HPDE6-E6E7 (cell line): ENCODE measurements at regions not wholly inside any gene's neighbourhood (a gene's known extent, or its start where the extent isn't known, plus 50 kb on each side); places are given as distances from the start of the nearest gene placed in this dataset.
"Not testable (repeated sequence)": the region's sequence is repeated elsewhere in the genome, so short reads cannot be mapped to it uniquely, and the experiment has no call there.

Experiments used
- DNase-seq: peaks from one replicate; pipeline ENCODE4 v3.0.0; 2011; ENCODE audit warnings: missing footprints; ENCODE audit errors: extremely low spot score

DNA sequence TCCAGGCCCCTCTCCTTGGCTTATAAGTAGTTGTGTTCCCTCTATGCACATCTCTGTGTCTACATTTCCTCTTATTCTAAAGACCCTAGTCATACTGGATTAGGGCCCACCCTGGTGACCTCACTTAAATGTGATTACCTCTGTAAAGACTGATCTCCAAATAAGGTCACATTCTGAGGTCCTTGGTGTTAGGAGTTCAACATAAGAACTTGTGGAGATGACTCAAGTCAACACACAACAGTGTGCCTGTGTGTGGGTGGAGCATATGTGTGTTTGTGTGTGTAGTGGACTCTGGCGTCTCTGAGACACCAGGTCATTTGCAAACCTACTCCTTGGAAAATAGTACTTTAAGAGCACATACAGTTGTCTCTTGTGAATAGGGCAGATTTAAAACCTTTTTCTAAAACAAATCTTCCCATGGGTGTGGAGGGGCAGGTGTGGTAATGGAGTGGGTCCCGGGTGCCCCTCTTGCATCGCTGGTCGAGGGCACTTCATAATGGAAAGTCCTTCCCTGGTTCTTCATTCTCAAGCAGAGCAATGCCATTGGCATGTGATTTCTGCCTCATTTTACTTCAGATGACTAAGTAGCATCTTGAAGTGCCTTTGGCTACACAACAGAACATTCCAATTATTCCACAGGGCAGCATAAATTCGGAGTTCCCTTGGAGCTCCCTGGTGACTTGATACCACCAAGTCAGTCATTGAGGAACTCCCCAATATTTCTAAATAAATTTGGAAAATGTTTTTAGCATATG lies 84.4 kb downstream of the C9orf152 start:
- DNase-seq, result no peak

DNA sequence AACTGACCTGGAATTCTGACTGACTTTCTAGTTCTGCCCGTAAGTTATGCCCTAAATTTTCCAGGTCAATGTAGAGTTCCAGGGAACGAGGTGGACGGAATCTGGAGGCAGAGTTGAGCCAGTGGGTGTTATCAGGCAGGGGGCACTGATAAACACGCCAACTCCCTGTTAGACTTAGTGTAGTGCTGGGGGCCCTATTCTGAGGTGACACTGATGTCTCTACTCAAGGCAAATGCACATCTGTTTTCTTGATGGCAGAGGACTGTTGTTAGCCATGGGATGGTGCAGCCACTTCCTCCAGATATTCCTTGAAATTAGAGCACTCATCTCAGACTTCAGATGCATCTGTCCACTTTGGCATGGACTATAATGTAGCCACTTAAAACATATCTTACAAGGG lies 83.5 kb downstream of the C9orf152 start:
- no peak for DNase-seq

GRCh38 chr9:110125207-110125751 lies 82.7 kb downstream of the C9orf152 start:
- no peak for DNase-seq

DNA sequence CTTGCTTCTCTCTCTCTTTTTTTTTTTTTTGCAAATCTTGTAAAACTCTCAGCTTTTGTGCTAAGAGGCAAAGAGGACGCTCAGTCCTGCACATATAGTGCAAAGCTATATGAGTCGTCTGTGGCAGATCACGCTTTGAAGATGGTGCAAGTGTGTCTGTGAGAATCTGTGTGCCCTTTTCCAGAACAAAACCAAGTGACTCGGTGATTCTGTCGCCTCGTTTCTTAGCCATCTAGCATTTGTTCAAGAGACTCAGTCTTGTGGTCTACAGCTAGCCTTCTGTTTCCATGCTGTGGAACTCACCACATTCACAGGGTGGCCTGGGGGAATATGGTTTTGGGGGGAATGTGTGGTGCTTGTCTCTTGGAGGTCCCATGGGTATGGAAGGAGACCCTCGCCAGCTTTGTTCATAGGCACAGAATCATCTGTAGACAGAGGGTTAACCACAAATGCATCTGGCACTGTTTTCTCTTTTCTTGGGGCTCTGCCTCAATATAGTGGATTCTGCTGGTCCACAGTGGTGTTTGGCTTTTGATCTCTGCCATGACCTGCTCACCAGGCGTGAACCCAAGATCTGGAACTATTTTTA lies 82.1 kb downstream of the C9orf152 start:
- no peak for DNase-seq

DNA sequence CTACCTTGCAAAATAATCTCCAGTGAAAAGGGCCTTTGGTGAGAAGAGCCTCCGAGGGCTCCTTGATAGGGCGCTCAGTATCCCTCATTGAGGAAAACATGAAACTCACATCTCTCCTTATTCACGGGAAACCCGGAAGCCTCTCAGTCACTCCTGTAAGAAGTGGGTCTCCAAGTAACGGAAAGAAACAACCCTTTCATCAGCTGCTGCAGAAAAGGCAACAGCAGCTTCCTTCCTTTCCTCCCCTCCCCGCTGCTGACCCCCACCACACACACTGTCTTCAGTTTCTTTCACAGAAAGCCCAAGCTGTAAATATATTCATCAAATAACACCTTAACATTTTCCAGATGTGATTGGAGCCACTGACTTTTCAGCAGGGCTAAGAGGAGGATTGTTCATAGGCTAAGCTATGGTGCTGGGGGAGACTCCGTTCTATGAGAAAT lies 81.4 kb downstream of the C9orf152 start:
- DNase-seq, result no peak

- no peak for DNase-seq
Observed at GRCh38 chr9:110126986-110127864, 80.7 kb downstream of the C9orf152 start.

DNA sequence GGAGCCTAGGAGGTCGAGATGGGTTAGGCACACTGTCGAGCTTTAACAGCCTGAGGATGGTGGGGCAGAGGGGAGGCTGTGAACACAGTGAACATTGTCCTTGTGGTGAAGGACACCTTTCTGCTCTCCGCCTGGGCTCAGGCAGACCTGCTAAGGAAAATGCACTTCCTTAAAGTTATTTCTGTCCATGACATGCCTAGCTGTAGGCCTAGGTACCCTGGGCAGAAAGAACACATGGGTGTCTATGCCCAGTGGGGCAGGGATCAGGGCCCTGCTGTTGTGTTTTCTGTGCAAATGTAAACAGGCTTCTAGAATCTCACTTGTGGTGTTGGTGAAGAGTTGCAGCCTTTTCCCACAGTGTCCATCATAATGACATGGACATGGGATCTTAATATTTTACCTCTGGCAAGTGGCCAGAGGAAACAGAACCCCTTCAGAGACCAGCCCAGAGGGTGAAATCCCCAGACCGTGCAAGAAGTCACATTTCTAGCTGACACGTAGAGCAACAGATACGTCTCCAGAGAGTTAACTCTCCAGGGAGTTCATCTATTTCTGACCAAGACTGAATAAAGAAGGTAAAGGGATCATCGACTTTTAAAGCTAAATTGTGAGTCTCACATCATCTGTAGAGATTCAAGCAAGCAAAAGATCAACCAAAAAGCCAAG lies 79.2 kb downstream of the C9orf152 start:
- no peak for DNase-seq

DNA sequence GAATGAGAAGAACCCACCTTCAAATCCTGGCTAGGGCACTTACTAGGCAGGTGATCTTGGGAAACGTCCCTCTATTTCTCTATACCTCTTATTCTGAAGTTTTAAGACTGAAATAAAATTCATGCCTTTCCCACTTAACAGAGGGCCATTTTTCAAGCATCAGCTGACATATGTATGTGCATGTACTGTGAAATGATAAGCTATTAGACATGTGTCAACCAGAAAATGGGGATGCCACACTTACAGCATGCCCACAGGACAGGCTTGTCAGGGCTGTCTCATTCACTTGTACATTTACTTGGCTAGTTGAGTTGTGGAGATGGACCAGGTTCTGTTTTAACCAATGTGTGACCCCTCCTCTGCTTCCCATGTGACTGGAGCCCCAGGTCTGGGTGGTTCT lies 78.5 kb downstream of the C9orf152 start:
- no peak for DNase-seq

DNA sequence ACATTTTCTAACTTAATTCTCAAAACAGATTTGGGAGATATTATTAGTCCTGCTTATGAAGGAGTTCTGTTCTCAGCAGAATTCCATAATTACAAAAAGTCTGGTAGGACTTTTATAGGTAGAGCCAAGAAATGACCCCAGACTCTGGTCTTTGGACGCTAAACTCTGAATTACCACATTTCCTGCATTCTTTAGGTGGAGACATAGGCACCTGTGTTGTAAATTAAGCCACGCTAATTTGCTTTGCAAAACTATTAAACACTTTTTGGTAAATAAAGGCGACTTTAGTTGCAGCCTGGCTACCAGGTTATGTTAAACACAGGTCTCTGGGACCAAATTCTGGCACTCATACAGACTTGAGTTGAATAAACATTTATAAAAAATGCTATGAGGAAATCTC lies 77.7 kb downstream of the C9orf152 start:
- no peak for DNase-seq

DNA sequence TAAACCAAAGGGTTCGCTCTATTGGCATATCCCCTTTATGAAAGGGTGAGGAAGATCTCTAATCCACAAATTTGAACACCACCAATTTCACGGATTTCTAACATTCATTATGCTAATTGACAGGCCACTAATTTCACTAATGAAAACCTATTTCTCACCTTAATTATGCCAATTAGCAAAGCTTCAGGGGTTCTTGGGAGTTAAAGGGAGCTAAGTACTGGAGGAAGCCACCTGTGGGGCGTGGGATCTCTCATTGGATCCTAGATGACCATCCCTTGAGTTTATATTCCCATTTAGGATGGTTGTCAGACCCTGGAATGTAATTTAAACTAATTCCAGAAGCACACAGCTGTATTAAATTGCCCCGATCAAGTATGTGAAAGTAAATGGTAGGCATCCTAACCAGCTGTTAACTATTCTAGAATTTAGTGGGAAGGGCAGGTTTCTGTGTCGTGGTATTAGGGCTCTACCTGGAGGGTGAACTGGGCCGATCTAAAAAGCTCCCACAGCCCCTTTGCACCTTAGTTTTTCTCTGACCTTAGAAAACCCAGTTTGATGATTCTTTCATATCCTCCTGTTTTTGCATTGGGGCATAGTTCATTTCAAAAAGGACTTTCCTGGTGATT lies 77.1 kb downstream of the C9orf152 start:
- DNase-seq, result no peak

DNA sequence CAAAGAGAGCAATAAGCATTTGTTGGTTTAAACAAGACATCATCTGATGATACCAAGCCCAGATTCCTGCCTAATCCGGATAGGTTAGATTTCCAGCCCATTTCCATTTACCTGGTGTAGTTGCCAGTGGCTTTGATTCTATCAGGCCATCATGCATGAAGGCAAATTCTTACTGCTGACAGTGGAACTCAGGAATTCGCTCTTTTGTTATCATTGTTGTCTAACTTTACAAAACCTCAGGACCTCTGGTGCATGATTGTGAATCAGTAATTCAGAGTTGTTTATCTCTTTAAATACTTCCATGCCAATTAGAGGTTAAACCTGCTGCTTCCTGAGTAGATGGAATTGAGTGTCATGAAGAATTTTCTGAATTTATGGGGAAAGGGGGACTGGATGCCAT lies 76.5 kb downstream of the C9orf152 start:
- DNase-seq, result no peak

GRCh38 chr9:110132531-110132930 lies 75.4 kb downstream of the C9orf152 start:
- DNase-seq, result not testable (repeated sequence)

DNA sequence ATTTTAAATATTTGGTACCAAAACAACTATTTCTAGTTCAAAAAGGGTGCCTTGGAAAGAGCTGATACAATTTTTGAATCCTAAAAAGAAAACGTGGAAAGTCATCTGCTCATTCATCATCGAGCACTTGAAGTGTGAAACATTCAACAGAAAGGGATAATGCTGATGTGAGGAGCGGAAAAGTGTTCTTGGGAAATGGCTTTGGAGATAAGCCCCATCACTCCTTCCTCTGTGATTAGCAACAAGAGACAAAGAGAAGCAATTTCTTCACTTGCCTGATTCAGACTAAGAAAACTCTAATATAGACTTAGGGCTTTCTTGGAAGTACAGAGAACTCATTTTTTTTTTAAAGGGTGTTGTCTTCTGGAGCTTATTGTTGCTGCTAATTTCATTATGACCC lies 74.9 kb downstream of the C9orf152 start:
- DNase-seq, result no peak

DNA sequence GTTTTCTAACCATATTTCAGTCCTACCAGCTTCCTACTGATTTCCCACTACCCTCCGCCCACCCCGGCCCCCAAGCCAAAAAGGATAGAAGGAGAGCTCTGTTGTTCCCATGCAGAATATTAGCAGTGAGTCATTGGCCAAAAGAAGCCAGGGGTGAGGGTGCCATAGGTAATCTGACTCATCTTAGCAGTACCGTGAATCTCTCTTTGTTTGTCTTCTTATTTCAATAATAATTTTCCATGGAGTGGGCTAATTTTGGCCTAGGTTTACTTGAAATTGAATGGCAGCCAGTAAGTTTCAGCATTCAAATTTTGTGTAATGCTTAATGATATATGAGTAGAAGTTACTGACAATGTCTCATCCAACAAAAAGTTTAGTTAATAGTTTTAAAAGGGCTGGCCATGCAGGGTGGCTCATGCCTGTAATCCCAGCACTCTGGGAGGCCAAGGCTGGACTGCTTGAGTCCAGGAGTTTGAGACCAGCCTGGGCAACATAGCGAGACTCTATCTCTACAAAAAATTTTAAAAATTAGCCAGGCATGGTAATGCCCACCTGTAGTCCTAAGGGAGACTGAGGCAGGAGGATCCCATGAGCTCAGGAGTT lies 74.2 kb downstream of the C9orf152 start:
- DNase-seq, result peak; percentile 67

DNA sequence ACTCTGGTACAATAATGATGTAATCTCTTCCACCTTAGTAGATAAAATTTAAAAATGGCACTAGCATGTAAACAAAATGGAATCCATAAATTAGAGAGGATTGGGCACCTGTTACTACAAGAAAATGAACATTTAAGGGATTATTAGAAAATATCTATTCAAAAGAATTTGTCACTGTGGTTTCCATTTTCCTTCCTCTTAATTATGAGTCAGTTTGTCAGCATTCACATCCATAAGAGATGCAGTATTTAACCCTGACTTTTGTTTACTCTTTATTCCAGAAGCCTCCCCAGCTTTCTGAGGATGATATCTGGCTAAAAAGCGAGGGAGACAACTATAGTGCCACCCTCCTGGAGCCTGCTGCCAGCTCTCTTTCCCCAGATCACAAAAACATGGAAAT lies 72.1 kb downstream of the C9orf152 start:
- no peak for DNase-seq

DNA sequence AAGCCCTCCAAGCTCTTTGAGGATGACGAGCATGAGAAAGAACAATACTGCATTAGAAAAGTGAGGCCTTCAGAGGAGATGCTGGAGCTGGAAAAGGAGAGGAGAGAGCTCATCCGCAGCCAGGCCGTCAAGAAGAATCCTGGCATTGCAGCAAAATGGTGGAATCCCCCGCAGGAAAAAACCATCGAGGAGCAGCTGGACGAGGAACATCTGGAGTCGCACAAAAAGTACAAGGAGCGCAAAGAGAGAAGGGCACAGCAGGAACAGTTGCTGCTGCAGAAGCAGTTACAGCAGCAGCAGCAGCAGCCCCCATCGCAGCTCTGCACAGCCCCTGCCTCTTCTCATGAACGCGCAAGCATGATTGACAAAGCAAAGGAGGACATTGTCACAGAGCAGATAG lies 71.2 kb downstream of the C9orf152 start:
- no peak for DNase-seq

GRCh38 chr9:110140276-110140675 lies 67.7 kb downstream of the C9orf152 start:
- DNase-seq, result no peak

DNA sequence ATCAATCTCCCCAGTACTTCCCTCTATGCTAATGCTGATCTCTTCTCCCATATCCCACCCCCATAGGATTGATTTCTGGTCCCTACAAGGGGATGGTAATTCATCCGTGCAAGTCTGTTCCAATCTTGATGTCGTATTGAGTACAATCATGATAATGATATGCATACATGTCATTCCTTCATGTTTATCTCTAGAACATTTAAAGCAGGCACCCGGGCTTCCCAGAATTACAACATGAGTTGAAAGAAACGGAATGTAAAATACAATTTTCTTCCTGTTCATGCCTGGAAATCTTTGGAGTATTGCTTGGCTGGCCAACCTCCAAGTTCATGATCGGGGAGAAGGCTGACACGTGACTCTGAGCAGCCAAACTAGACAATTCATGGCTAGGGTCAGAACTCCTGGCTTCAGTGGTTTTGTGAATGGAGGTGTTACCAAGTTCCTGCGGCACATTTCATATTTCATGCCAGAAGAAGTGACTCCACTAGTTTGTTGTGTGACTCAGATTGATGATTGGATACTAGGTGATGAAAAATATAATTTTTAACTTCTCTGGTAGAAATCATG lies 66.6 kb downstream of the C9orf152 start:
- DNase-seq, result peak; percentile 74

DNA sequence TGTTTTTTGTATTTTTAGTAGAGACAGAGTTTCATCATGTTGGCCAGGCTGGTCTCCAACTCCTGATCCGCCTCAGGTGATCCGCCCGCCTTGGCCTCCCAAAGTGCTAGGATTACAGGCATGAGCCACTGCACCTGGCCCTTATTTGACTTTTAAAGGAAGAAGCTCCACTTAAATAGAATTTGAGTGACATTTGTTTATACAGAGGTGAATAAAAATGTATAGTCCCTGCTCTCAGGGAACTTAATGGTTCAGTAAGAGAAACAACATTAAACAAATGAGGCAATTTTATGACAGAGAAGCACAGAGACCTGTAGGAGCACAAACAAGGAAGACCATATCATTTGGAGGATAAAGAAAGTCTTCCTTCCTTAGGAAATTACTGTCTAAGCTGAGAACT lies 65.7 kb downstream of the C9orf152 start:
- no peak for DNase-seq

DNA sequence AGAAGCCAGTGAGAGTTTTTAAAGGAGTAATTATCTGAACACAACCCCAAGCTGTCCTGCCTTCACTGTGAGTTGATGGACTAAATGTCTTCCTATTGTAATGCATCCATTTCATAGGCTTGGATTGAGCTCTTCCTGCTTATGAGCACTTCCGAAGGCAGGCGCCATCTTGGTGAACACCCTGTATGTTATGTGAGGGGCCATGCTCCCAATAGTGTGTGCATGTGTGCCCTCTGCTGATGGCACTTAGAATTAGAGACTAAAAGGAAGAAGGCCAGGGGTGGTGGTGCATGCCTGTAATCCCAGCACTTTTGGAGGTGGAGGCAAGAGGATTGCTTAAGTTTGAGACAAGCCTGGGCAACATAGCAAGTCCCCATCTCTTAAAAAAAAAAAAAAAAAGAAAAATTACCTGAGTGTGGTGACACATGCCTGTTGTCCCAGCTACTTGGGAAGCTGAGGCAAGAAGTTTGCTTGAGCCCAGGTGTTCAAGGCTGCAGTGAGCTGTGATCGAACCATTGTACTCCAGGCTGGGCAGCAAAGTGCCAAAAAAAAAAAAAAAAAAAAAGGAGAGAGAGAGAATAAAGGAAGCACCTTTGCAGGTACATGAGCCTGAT lies 65.0 kb downstream of the C9orf152 start:
- no peak for DNase-seq
